ENCODE measurements at regions not wholly inside any gene's neighbourhood (a gene's known extent, or its start where the extent isn't known, plus 50 kb on each side); places are given as distances from the start of the nearest gene placed in this dataset.

DNA sequence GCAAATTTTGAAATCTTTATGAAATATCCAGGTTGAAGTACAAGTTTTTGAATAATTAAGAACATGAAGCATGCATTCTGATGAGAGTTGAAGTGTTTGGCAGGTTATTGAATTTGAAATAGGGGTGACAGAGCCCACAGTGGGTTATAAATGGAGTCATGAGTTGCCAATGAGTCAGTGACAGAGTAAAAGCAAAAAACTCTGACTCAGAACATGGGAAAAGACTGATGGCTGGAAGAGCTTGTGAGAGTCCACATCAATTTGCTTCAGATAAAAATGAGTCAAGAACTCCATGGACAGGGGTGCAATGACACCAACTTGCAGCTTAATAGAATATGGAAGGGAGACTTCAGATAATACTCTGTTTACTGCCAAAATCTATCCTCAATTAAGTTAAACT is 105.3 kb downstream of the SLC6A15 start:
- DNase-seq (ENCODE audit: low read depth, low spot score) = no peak
- Histone ChIP-seq H3K79me2 (ENCODE audit: control insufficient read depth, insufficient read depth, low read length) (no peaks in the 10 kb centered on the region), H3K9me3 (ENCODE audit: control insufficient read depth, low read depth, low read length) (no peaks in the 10 kb centered on the region), H3K4me1 (ENCODE audit: control insufficient read depth, extremely low read depth, insufficient read depth, low read length) (peaks cover 4% of the 10 kb centered on the region), H3K9me1 (ENCODE audit: control insufficient read depth, extremely low read depth, insufficient read depth, low read length) (no peaks in the 10 kb centered on the region), H3K27ac (ENCODE audit: control insufficient read depth, insufficient read depth, low read length) (no peak overlapping the region), H4K20me1 (ENCODE audit: control insufficient read depth, extremely low read depth, insufficient read depth, low read length) (no peaks in the 10 kb centered on the region), H3K4me2 (ENCODE audit: control insufficient read depth, extremely low read depth, insufficient read depth, low read depth, low read length) (no peak overlapping the region), H2AFZ (ENCODE audit: control insufficient read depth, low read length) (no peak overlapping the region), H3K4me3 (ENCODE audit: control insufficient read depth in 2 of 3, extremely low read depth in 1 of 3, insufficient read depth in 2 of 3, low read depth in 1 of 3, low read length in 3 of 3) (no peak overlapping the region), H3K36me3 (ENCODE audit: control insufficient read depth in 2 of 2, extremely low read depth in 1 of 2, insufficient read depth in 2 of 2, low read length in 2 of 2) (no peaks in the 10 kb centered on the region), H3K27me3 (ENCODE audit: control insufficient read depth, extremely low read depth, insufficient read depth, low read length) (no peaks in the 10 kb centered on the region), H3K9ac (ENCODE audit: control insufficient read depth, extremely low read depth, insufficient read depth, low read length) (no peak overlapping the region)
- dilution Hi-C loops (cut with MboI; ENCODE audit: extremely low pct_ligation_motif_present, low sequenced_read_pairs) = no loop called here
- TF ChIP-seq, protein P1, sequence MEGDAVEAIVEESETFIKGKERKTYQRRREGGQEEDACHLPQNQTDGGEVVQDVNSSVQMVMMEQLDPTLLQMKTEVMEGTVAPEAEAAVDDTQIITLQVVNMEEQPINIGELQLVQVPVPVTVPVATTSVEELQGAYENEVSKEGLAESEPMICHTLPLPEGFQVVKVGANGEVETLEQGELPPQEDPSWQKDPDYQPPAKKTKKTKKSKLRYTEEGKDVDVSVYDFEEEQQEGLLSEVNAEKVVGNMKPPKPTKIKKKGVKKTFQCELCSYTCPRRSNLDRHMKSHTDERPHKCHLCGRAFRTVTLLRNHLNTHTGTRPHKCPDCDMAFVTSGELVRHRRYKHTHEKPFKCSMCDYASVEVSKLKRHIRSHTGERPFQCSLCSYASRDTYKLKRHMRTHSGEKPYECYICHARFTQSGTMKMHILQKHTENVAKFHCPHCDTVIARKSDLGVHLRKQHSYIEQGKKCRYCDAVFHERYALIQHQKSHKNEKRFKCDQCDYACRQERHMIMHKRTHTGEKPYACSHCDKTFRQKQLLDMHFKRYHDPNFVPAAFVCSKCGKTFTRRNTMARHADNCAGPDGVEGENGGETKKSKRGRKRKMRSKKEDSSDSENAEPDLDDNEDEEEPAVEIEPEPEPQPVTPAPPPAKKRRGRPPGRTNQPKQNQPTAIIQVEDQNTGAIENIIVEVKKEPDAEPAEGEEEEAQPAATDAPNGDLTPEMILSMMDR (optimal IDR thresholded peaks at IDR 0.05 in 1 of 3, IDR thresholded peaks at IDR 0.05 in 1 of 3, conservative IDR thresholded peaks at IDR 0.05 in 1 of 3; ENCODE audit: extremely low read depth in 1 of 3, insufficient read depth in 2 of 3, low read length in 3 of 3) = no peak
- no peak for TF ChIP-seq EZH2 (IDR thresholded peaks at IDR 0.05; ENCODE audit: low read length)
- FAIRE-seq = peak; percentile 23

- TF ChIP-seq, protein P1 (optimal IDR thresholded peaks at IDR 0.05 in 1 of 3, IDR thresholded peaks at IDR 0.05 in 1 of 3, conservative IDR thresholded peaks at IDR 0.05 in 1 of 3; ENCODE audit: extremely low read depth in 1 of 3, insufficient read depth in 2 of 3, low read length in 3 of 3) = no peak
- no peak for TF ChIP-seq EZH2 (IDR thresholded peaks at IDR 0.05; ENCODE audit: low read length)
- Histone ChIP-seq H3K79me2 (ENCODE audit: control insufficient read depth, insufficient read depth, low read length) (no peaks in the 10 kb centered on the region), H2AFZ (ENCODE audit: control insufficient read depth, low read length) (no peak overlapping the region), H4K20me1 (ENCODE audit: control insufficient read depth, extremely low read depth, insufficient read depth, low read length) (no peaks in the 10 kb centered on the region), H3K27ac (ENCODE audit: control insufficient read depth, insufficient read depth, low read length) (no peak overlapping the region), H3K36me3 (ENCODE audit: control insufficient read depth in 2 of 2, extremely low read depth in 1 of 2, insufficient read depth in 2 of 2, low read length in 2 of 2) (no peaks in the 10 kb centered on the region), H3K4me2 (ENCODE audit: control insufficient read depth, extremely low read depth, insufficient read depth, low read depth, low read length) (no peak overlapping the region), H3K9me1 (ENCODE audit: control insufficient read depth, extremely low read depth, insufficient read depth, low read length) (no peaks in the 10 kb centered on the region), H3K9ac (ENCODE audit: control insufficient read depth, extremely low read depth, insufficient read depth, low read length) (no peak overlapping the region), H3K4me3 (ENCODE audit: control insufficient read depth in 2 of 3, extremely low read depth in 1 of 3, insufficient read depth in 2 of 3, low read depth in 1 of 3, low read length in 3 of 3) (no peak overlapping the region), H3K27me3 (ENCODE audit: control insufficient read depth, extremely low read depth, insufficient read depth, low read length) (no peaks in the 10 kb centered on the region), H3K4me1 (ENCODE audit: control insufficient read depth, extremely low read depth, insufficient read depth, low read length) (peaks cover 4% of the 10 kb centered on the region), H3K9me3 (ENCODE audit: control insufficient read depth, low read depth, low read length) (no peaks in the 10 kb centered on the region)
- DNase-seq (ENCODE audit: low read depth, low spot score) = no peak
- dilution Hi-C loops (cut with MboI; ENCODE audit: extremely low pct_ligation_motif_present, low sequenced_read_pairs) = no loop called here
- FAIRE-seq = no peak
Observed at GRCh38 chr12:84805474-84805858, 107.1 kb downstream of the SLC6A15 start.

All from keratinocyte (primary cell).